LNCAP (cell line): ENCODE measurements at regions not wholly inside any gene's neighbourhood (a gene's known extent, or its start where the extent isn't known, plus 50 kb on each side); places are given as distances from the start of the nearest gene placed in this dataset.

Source experiments
- CTCF ChIP-seq: fragments of 450-650 bp; IDR thresholded peaks from 2 replicates; pipeline ENCODE4 v1.5.1; 2017; ENCODE audit warnings: mild to moderate bottlenecking

GRCh38 chr5:67381236-67381880 is 184.8 kb upstream of the CD180 start:
- TF ChIP-seq CTCF = no peak

- no peak for TF ChIP-seq CTCF
These were observed 183.8 kb upstream of the CD180 start for GRCh38 chr5:67380431-67380830.

- TF ChIP-seq CTCF = no peak
These were observed 183.2 kb upstream of the CD180 start for GRCh38 chr5:67379753-67380152.

- TF ChIP-seq CTCF = no peak
These were observed 181.7 kb upstream of the CD180 start for GRCh38 chr5:67378256-67378655.

- no peak for TF ChIP-seq CTCF
These were observed 181.0 kb upstream of the CD180 start for GRCh38 chr5:67377631-67378030.

- TF ChIP-seq CTCF = peak; percentile 10; the same call in 1 of the 2 replicates
These were observed 179.0 kb upstream of the CD180 start for GRCh38 chr5:67375606-67376005.

- no peak for TF ChIP-seq CTCF
These were observed 177.8 kb upstream of the CD180 start for GRCh38 chr5:67374378-67374777.

GRCh38 chr5:67373518-67373917 is 176.9 kb upstream of the CD180 start:
- TF ChIP-seq CTCF = no peak
